GM04503 (cell line): ENCODE measurements at regions not wholly inside any gene's neighbourhood (a gene's known extent, or its start where the extent isn't known, plus 50 kb on each side); places are given as distances from the start of the nearest gene placed in this dataset.

Source experiments
- DNase-seq: peaks from one replicate; pipeline ENCODE4 v3.0.0-alpha.2; 2012; ENCODE audit warnings: low read depth

GRCh38 chr1:81478219-81478618 lies 322.5 kb upstream of the ADGRL2 start:
- DNase-seq, result no peak

- DNase-seq, result no peak
Measured at GRCh38 chr1:81477710-81478109, 323.0 kb upstream of the ADGRL2 start.

- no peak for DNase-seq
Measured at GRCh38 chr1:81472387-81472786, 328.3 kb upstream of the ADGRL2 start.

GRCh38 chr1:81471255-81471654 lies 329.5 kb upstream of the ADGRL2 start:
- no peak for DNase-seq

GRCh38 chr1:81470275-81470674 lies 330.5 kb upstream of the ADGRL2 start:
- DNase-seq, result no peak

GRCh38 chr1:81467383-81467782 lies 333.4 kb upstream of the ADGRL2 start:
- DNase-seq, result no peak

GRCh38 chr1:81466961-81467360 lies 333.8 kb upstream of the ADGRL2 start:
- DNase-seq, result no peak

- no peak for DNase-seq
Measured at GRCh38 chr1:81463936-81464837, 336.5 kb upstream of the ADGRL2 start.

GRCh38 chr1:81459043-81459442 lies 341.7 kb upstream of the ADGRL2 start:
- DNase-seq, result no peak

GRCh38 chr1:81458186-81458585 lies 342.5 kb upstream of the ADGRL2 start:
- DNase-seq, result no peak

- DNase-seq, result no peak
Measured at GRCh38 chr1:81455481-81455880, 345.3 kb upstream of the ADGRL2 start.

- DNase-seq, result no peak
Measured at GRCh38 chr1:81453971-81454370, 346.8 kb upstream of the ADGRL2 start.

GRCh38 chr1:81453367-81453703 lies 347.4 kb upstream of the ADGRL2 start:
- no peak for DNase-seq

GRCh38 chr1:81452693-81453366 lies 347.9 kb upstream of the ADGRL2 start:
- DNase-seq, result no peak

GRCh38 chr1:81449786-81450185 lies 350.9 kb upstream of the ADGRL2 start:
- no peak for DNase-seq

GRCh38 chr1:81446000-81446669 lies 354.6 kb upstream of the ADGRL2 start:
- no peak for DNase-seq

GRCh38 chr1:81443288-81443687 lies 357.4 kb upstream of the ADGRL2 start:
- DNase-seq, result no peak

- DNase-seq, result no peak
Measured at GRCh38 chr1:81439046-81439823, 361.5 kb upstream of the ADGRL2 start.

- DNase-seq, result no peak
Measured at GRCh38 chr1:81437649-81438048, 363.1 kb upstream of the ADGRL2 start.

- DNase-seq, result no peak
Measured at GRCh38 chr1:81437213-81437612, 363.5 kb upstream of the ADGRL2 start.

GRCh38 chr1:81435175-81435574 lies 365.6 kb upstream of the ADGRL2 start:
- no peak for DNase-seq

GRCh38 chr1:81433676-81434075 lies 367.1 kb upstream of the ADGRL2 start:
- DNase-seq, result no peak
